GM13977 (cell line): ENCODE measurements at regions not wholly inside any gene's neighbourhood (a gene's known extent, or its start where the extent isn't known, plus 50 kb on each side); places are given as distances from the start of the nearest gene placed in this dataset.
"Not testable (repeated sequence)": the region's sequence is repeated elsewhere in the genome, so short reads cannot be mapped to it uniquely, and the experiment has no call there.

Experiments used
- DNase-seq: peaks from one replicate; pipeline ENCODE4 v3.0.0; 2012; ENCODE audit warnings: low spot score
- CTCF ChIP-seq: IDR thresholded peaks from 2 replicates; pipeline ENCODE4 v1.5.1; 2012; ENCODE audit warnings: mild to moderate bottlenecking, control low read depth; ENCODE audit not compliant: insufficient read depth; ENCODE audit errors: extremely low read depth, missing control alignments
- in situ Hi-C: fragments of 300-500 bp; cut with MboI; formaldehyde crosslinking; loops from one replicate; pipeline ENCODE4 v1.12.0; 2022; ENCODE audit warnings: low sequenced_read_pairs, low pct_unique_long_range_greater_than_20kb, mixed read lengths, inconsistent platforms; ENCODE audit not compliant: unreplicated experiment

DNA sequence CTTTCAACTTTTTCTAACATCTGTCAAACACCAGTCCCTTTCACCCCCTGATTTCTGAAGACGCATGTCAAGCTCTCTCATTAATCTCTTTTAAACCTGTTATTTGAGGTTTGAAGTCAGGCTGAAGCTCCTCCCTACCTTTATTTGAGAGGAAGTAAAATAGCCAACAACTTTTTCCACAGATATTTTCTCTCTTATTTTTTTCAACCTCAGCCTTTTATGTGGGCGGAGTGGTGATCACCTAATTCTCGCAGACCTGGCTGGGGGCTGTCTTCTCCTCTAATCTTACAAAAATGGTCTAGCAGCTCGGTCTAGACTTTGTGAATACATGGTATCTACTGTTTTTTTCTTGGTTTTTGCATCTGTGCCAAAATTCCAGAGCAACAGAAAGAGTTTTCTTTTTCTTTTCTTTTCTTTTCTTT lies 395.7 kb upstream of the ACTBL2 start:
- no peak for DNase-seq
- TF ChIP-seq CTCF = no peak
- in situ Hi-C loops = loop anchor here (25.0 kb wide), 1 partner anchor 584 kb away; the partner anchor contains the start of gene PLK2

DNA sequence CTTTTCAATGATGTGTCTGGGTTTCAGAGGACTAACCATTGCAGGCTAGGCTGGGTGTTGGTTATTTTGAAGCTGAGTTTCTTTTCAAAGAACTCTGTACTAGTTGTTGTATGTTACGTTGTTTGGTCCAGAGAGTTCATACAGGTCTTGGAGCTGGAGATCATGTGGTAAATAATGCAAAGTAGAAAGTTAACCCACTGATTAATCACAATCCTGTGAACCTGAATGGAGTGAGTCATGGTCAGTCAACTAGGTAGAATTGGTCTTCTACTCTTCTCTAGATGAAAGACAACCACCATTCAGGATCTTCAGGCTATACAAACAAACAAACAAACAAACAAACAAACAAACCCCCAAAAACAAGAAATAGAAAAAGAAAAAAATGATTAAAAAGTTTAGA lies 388.9 kb upstream of the ACTBL2 start:
- in situ Hi-C loops = no loop called here
- TF ChIP-seq CTCF = no peak
- DNase-seq = no peak

GRCh38 chr5:57870267-57870666 lies 387.7 kb upstream of the ACTBL2 start:
- DNase-seq, in situ Hi-C loops: not testable (repeated sequence)

- no peak for DNase-seq
- TF ChIP-seq CTCF = no peak
- in situ Hi-C loops = no loop called here
Measured at GRCh38 chr5:57863661-57864060, 381.1 kb upstream of the ACTBL2 start.

DNA sequence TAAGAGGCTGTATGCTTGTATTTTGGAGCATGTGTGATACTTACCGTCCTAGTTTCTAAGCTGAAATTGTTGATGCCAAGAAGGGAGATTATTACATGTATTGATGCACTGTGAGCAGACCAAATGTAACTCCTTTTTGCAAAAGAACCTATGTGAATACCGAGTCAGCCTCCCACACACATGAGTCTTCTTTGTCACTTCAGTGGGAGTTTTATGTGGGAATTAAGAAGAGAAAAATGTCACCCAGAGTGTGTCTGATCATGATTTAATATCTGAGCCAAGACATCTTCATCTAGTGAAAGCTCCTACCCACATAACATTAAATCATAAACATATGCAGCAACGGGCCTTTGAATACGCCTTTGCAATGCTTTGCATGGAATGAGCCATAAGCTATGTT lies 380.3 kb upstream of the ACTBL2 start:
- no peak for DNase-seq
- no peak for TF ChIP-seq CTCF
- in situ Hi-C loops = no loop called here

GRCh38 chr5:57862471-57862911 lies 379.9 kb upstream of the ACTBL2 start:
- DNase-seq = no peak
- no peak for TF ChIP-seq CTCF
- in situ Hi-C loops = no loop called here

DNA sequence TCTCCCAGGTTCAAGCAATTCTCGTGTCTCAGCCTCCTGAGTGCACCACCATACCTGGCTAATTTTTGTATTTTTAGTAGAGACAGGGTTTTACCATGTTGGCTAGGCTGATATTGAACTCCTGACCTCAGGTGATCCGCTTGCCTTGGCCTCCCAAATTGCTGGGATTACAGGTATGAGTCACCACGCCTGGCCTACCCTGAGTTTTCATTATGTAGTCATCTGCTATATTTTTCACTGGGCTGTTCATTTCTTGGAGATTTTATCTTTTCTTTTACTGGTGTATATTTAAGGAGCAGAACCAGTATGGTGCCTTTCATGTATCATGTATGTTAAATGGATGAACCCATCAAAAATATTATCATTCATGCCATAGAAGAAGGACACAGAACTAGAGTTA lies 377.0 kb upstream of the ACTBL2 start:
- in situ Hi-C loops = no loop called here
- no peak for TF ChIP-seq CTCF
- no peak for DNase-seq
